ENCODE measurements at regions not wholly inside any gene's neighbourhood (a gene's known extent, or its start where the extent isn't known, plus 50 kb on each side); places are given as distances from the start of the nearest gene placed in this dataset.

GRCh38 chr13:33751151-33751550, 66.8 kb upstream of the RFC3 start:
- ATAC-seq = no peak
- no peak for DNase-seq

- ATAC-seq = no peak
- no peak for DNase-seq
Observed at GRCh38 chr13:33752094-33752493, 65.9 kb upstream of the RFC3 start.

- ATAC-seq = no peak
- DNase-seq = no peak
Observed at GRCh38 chr13:33752597-33752996, 65.4 kb upstream of the RFC3 start.

GRCh38 chr13:33756929-33757328, 61.0 kb upstream of the RFC3 start:
- no peak for ATAC-seq
- no peak for DNase-seq

- DNase-seq = no peak
- ATAC-seq = no peak
Observed at GRCh38 chr13:33757713-33758112, 60.2 kb upstream of the RFC3 start.

GRCh38 chr13:33758113-33758512, 59.8 kb upstream of the RFC3 start:
- DNase-seq = no peak
- no peak for ATAC-seq

GRCh38 chr13:33761740-33762139, 56.2 kb upstream of the RFC3 start:
- DNase-seq = no peak
- ATAC-seq = no peak

GRCh38 chr13:33763021-33763420, 54.9 kb upstream of the RFC3 start:
- no peak for ATAC-seq
- no peak for DNase-seq

GRCh38 chr13:33764716-33765115, 53.2 kb upstream of the RFC3 start:
- DNase-seq (no peak), ATAC-seq (no peak)

DNA sequence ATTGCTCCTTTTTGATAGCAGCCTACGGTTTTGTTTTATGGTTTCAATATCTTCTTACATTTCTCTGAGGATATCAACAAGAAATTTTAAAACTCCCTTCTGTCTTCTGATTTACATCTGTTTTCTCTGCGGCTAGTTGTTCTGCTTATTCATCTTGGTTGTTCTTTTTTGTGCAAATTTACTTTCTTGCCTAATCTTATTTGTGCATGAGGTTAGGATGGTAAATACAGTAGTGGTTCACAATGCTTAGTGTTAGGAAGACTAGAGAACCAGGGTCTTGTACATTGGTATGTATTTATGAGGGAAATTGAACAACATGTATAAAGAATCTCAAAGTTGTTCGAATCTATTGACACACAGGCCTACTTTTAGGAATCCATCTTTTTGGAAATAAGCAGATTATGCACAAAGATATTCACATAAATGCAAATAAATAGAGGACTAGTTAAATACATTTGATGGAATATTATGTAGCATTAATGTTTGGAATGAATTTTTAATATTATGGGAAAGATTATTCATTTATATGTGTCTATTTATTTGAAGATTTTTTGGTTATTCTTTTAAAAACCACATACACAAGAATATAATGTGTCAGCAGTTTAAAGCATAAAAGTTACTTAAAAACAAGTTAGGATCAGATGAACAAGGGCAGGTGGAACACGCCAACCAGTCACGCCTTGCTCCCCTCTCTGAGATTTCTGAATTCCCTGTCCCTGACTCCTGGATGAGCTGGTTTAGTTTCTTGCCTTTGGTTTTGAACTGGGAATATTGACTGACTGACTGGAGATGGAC, 51.4 kb upstream of the RFC3 start:
- DNase-seq (no peak), ATAC-seq (no peak)

DNA sequence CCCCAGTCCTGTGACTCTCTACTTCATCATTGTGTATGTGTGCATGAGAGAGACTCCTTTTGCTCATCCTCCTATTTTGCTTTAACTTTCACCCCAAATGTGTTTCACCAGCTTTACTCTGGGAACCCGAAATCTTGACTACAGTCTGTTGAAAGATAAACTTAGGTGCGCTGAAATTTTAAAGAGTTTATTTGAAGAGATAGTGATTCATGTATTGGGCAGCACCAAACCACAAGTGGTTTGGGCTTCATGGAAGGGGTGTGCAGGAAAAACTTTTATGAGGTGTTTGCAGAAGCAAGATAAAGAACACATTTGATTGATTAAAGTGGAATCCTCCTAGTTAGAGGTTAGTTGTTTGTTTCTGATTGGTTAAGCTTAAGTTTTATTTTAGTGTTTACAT, 50.8 kb upstream of the RFC3 start:
- ATAC-seq (no peak), DNase-seq (no peak)

Measured in stimulated activated naive CD8-positive, alpha-beta T cell treated with anti-CD3 and anti-CD28 coated beads, Interleukin-15, Interleukin-2, amounts not matched to agents 100 U/mL and 50 U/mL, for 24 hours (primary cell).